ENCODE measurements at regions not wholly inside any gene's neighbourhood (a gene's known extent, or its start where the extent isn't known, plus 50 kb on each side); places are given as distances from the start of the nearest gene placed in this dataset.

DNA sequence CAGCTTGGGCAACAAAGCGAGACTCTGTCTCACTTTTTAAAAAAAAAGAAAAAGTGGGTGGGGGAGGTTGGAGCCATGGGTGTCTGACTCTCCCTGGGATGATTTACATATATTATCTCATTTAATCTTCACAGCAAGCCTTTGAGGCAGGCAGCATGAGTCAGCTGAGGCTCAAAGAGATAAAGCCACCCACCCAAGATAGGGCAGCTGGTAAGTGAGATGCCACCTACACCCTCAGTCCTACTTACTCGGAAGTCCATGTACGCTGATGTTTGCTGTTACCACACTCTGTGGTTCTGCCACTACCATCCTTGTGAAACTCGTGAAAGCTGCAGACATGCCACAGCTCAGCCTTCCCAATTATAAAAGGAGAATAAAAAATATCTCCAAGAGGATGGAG is 142.0 kb upstream of the TSHZ3 start:
- Histone ChIP-seq H3K9me3 (ENCODE audit: low read depth) (no peaks in the 10 kb centered on the region), H4K20me1 (ENCODE audit: insufficient read depth, poor library complexity, severe bottlenecking) (no peaks in the 10 kb centered on the region), H3K27me3 (no peaks in the 10 kb centered on the region), H3K36me3 (replicated peaks; ENCODE audit: insufficient read depth, low read depth) (no peaks in the 10 kb centered on the region), H3K27ac (no peak overlapping the region), H3K79me2 (no peaks in the 10 kb centered on the region), H3K4me1 (ENCODE audit: insufficient read depth) (no peaks in the 10 kb centered on the region), H3K9me2 (replicated peaks; ENCODE audit: insufficient read depth) (no peaks in the 10 kb centered on the region), H3K4me2 (no peak overlapping the region), H2AFZ (no peak overlapping the region), H3K4me3 (no peak overlapping the region)
- TF ChIP-seq, protein P1, sequence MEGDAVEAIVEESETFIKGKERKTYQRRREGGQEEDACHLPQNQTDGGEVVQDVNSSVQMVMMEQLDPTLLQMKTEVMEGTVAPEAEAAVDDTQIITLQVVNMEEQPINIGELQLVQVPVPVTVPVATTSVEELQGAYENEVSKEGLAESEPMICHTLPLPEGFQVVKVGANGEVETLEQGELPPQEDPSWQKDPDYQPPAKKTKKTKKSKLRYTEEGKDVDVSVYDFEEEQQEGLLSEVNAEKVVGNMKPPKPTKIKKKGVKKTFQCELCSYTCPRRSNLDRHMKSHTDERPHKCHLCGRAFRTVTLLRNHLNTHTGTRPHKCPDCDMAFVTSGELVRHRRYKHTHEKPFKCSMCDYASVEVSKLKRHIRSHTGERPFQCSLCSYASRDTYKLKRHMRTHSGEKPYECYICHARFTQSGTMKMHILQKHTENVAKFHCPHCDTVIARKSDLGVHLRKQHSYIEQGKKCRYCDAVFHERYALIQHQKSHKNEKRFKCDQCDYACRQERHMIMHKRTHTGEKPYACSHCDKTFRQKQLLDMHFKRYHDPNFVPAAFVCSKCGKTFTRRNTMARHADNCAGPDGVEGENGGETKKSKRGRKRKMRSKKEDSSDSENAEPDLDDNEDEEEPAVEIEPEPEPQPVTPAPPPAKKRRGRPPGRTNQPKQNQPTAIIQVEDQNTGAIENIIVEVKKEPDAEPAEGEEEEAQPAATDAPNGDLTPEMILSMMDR (IDR thresholded peaks at IDR 0.05; ENCODE audit: poor library complexity): no peak
- TF ChIP-seq EZH2phosphoT487 (IDR thresholded peaks at IDR 0.05; ENCODE audit: low read depth, severe bottlenecking, unreplicated experiment) (no peak), EZH2 (IDR thresholded peaks at IDR 0.05; ENCODE audit: borderline replicate concordance) (no peak)
- DNase-seq (ENCODE audit: low spot score): no peak
- WGBS (ENCODE audit: low lambda C conversion rate, missing lambda C conversion rate): 85% methylated on average over 4 of the region's 4 CpGs

DNA sequence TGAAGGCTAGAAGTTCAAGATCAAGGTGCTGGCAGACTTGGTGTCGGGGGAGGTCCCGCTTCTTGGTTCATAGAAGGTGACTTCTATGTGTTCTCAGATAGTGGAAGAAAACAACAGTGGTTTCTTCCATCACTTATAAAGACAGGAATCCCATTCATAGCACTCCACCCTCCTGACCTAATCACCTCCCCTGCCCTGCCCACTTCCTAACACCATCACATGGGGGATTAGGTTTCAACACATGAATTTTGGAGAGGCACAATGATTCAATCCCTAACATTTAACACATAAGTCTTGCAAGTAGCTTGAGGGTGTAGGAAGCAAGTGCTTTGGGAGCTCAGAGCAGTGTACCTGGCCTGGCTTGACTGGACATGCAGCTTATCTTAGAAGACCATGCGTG is 142.8 kb upstream of the TSHZ3 start:
- H3K36me3 ChIP-seq (replicated peaks; ENCODE audit: insufficient read depth, low read depth): no peaks in the 10 kb centered on the region
- DNase-seq (ENCODE audit: low spot score): no peak
- H3K79me2 ChIP-seq: no peaks in the 10 kb centered on the region
- H4K20me1 ChIP-seq (ENCODE audit: insufficient read depth, poor library complexity, severe bottlenecking): no peaks in the 10 kb centered on the region
- H3K9me3 ChIP-seq (ENCODE audit: low read depth): no peaks in the 10 kb centered on the region
- no peak overlapping the region for H3K4me2 ChIP-seq
- 86% methylated on average over 3 of the region's 3 CpGs for WGBS (ENCODE audit: low lambda C conversion rate, missing lambda C conversion rate)
- no peaks in the 10 kb centered on the region for H3K4me1 ChIP-seq (ENCODE audit: insufficient read depth)
- no peak overlapping the region for H2AFZ ChIP-seq
- H3K27me3 ChIP-seq: no peaks in the 10 kb centered on the region
- no peak overlapping the region for H3K27ac ChIP-seq
- TF ChIP-seq EZH2 (IDR thresholded peaks at IDR 0.05; ENCODE audit: borderline replicate concordance) (no peak), EZH2phosphoT487 (IDR thresholded peaks at IDR 0.05; ENCODE audit: low read depth, severe bottlenecking, unreplicated experiment) (no peak)
- TF ChIP-seq, protein P1 (IDR thresholded peaks at IDR 0.05; ENCODE audit: poor library complexity): no peak
- no peaks in the 10 kb centered on the region for H3K9me2 ChIP-seq (replicated peaks; ENCODE audit: insufficient read depth)
- no peak overlapping the region for H3K4me3 ChIP-seq

DNA sequence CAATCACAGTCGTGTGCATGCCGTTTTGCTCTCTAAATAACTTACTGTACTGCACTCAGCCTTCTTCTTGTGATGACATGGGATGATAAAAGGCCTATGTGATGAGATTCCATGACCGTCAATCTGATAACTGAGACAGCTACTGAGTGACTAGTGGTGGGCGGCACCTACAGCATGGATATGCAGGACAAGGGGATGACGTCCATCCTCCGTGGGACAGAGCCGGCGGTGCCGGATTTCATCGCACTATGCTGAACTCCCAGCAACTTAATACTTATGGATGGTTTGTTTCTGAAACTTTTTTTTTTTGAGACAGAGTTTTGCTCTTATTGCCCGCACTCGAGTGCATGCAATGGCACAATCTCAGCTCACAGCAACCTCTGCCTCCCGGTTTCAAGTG is 146.8 kb upstream of the TSHZ3 start:
- Histone ChIP-seq H3K4me3 (no peak overlapping the region), H3K36me3 (replicated peaks; ENCODE audit: insufficient read depth, low read depth) (no peaks in the 10 kb centered on the region), H4K20me1 (ENCODE audit: insufficient read depth, poor library complexity, severe bottlenecking) (no peaks in the 10 kb centered on the region), H3K9me2 (replicated peaks; ENCODE audit: insufficient read depth) (no peaks in the 10 kb centered on the region), H3K9me3 (ENCODE audit: low read depth) (no peaks in the 10 kb centered on the region), H3K79me2 (no peaks in the 10 kb centered on the region), H3K27me3 (no peaks in the 10 kb centered on the region), H3K27ac (no peak overlapping the region), H2AFZ (no peak overlapping the region), H3K4me2 (no peak overlapping the region), H3K4me1 (ENCODE audit: insufficient read depth) (no peaks in the 10 kb centered on the region)
- TF ChIP-seq EZH2phosphoT487 (IDR thresholded peaks at IDR 0.05; ENCODE audit: low read depth, severe bottlenecking, unreplicated experiment): no peak
- no peak for TF ChIP-seq EZH2 (IDR thresholded peaks at IDR 0.05; ENCODE audit: borderline replicate concordance)
- TF ChIP-seq, protein P1 (IDR thresholded peaks at IDR 0.05; ENCODE audit: poor library complexity): no peak
- 87% methylated on average over 13 of the region's 13 CpGs for WGBS (ENCODE audit: low lambda C conversion rate, missing lambda C conversion rate)
- no peak for DNase-seq (ENCODE audit: low spot score)

DNA sequence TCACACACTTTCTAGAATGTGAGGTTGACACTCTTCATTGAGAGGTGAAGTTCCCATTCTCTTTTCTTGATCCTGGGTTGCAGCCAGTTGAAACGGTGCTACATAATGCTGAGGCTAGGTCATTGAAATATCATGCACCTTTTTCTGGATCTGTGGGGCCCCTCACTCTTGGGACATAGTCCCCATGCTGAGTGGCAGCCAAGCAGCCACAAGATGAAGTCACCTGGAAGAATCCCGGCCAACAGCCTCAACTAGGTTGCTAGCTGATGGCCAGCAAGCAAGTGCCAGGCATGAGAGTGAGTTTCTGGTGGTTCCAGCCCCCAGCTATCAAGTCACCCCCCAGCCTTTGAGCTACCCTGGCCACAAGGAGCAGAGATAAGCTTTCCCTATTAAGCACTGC is 148.5 kb upstream of the TSHZ3 start:
- Histone ChIP-seq H3K9me2 (replicated peaks; ENCODE audit: insufficient read depth) (no peaks in the 10 kb centered on the region), H3K4me2 (no peak overlapping the region), H3K9me3 (ENCODE audit: low read depth) (no peaks in the 10 kb centered on the region), H4K20me1 (ENCODE audit: insufficient read depth, poor library complexity, severe bottlenecking) (no peaks in the 10 kb centered on the region), H3K27ac (no peak overlapping the region), H3K36me3 (replicated peaks; ENCODE audit: insufficient read depth, low read depth) (no peaks in the 10 kb centered on the region), H2AFZ (no peak overlapping the region), H3K79me2 (no peaks in the 10 kb centered on the region), H3K4me1 (ENCODE audit: insufficient read depth) (no peaks in the 10 kb centered on the region), H3K4me3 (no peak overlapping the region), H3K27me3 (no peaks in the 10 kb centered on the region)
- TF ChIP-seq EZH2 (IDR thresholded peaks at IDR 0.05; ENCODE audit: borderline replicate concordance) (no peak), EZH2phosphoT487 (IDR thresholded peaks at IDR 0.05; ENCODE audit: low read depth, severe bottlenecking, unreplicated experiment) (no peak)
- TF ChIP-seq, protein P1 (IDR thresholded peaks at IDR 0.05; ENCODE audit: poor library complexity): no peak
- WGBS (ENCODE audit: low lambda C conversion rate, missing lambda C conversion rate): 96% methylated on average over 2 of the region's 2 CpGs
- DNase-seq (ENCODE audit: low spot score): no peak
